Dermis microvascular lymphatic vessel endothelial cell (primary cell): ENCODE measurements at regions not wholly inside any gene's neighbourhood (a gene's known extent, or its start where the extent isn't known, plus 50 kb on each side); places are given as distances from the start of the nearest gene placed in this dataset.
"Not testable (repeated sequence)": the region's sequence is repeated elsewhere in the genome, so short reads cannot be mapped to it uniquely, and the experiment has no call there.

Experiments used
- DNase-seq, 2 donors: peaks; one replicate each; pipeline versions ENCODE4 v3.0.0 to v3.0.0-alpha.2; 2010; ENCODE audit warnings: low read depth in 2 of 2

DNA sequence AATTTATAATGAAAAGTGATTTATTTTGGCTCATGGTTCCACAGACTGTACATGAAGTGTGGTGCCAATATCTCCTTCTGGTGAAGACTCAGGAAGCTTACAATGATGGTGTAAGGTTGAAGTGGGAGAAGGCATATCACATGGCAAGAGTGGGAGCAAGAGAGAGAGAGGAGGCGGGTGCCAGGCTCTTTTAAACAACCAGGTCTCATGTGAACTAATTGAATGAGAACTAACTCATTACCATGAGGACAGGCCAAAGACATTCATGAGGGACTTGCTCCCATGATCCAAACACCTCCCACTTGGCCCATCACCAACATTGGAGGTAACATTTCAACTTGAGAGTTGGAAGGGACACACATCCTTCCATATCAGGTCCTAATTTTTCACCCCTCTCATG, 155.2 kb downstream of the SLC38A4 start:
- DNase-seq = no peak

DNA sequence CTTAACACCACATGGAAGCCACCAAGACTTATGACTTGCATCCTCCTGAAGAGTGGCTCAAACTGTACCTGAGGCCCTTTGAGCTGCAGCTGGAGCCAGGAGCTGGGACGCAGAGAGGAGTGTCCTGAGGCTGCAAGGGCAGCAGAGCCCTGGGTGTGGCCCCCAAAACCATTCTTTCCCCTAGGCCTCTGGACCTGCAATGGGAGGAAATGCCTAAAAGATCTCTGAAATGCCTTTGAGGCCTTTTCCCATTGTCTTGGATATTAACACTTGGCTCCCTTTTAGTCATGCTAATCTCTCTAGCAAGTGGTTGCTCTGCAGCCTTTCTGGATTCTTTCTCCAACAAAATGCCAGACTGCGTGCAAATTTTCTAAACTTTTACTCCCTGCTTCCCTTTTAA, 156.1 kb downstream of the SLC38A4 start:
- no peak for DNase-seq

DNA sequence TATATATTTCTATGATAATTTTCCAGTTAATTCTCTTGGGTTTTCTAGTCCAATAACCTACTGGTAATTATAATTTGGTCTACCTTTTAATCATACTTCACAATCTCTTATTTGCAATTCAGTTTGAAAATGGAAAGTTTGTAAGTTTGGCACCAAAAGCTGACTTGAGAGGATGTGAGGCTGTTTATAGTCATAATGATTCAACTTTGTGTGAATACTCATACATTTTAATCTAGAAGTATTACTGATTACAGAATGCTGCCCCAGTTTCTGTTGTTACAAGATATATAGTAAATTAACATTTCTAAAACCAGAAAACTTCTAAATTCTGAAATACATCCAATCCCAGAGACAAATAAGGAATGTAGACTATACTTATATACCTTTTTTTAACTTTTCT, 158.2 kb downstream of the SLC38A4 start:
- peak in 1 of 2 donors; percentile 48 for DNase-seq

DNA sequence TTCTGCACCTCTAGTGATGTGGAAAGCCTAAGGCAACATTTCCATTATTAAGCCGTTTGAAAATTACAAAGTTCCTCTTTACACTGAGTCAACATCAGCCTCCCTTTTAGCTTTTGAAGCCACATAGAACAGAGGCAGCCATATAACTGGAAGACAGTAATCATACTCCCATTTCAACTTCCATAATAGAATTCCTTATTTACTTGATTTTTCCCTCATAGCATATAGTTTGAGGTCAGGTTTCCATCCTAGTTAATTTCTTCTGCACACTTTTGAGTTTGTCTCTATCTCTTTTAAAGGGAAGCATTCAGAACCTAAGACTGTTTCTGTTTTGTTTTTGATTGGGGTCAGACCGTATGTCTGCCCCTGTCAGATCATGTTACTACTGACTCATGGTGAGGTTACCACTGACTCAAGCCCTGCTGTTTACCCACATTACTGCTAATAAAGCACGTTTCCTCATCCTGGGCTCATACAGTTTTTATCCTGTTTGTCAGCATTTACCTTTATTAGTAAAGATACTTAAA, 161.0 kb downstream of the SLC38A4 start:
- DNase-seq = peak; percentile 63 to 94

DNA sequence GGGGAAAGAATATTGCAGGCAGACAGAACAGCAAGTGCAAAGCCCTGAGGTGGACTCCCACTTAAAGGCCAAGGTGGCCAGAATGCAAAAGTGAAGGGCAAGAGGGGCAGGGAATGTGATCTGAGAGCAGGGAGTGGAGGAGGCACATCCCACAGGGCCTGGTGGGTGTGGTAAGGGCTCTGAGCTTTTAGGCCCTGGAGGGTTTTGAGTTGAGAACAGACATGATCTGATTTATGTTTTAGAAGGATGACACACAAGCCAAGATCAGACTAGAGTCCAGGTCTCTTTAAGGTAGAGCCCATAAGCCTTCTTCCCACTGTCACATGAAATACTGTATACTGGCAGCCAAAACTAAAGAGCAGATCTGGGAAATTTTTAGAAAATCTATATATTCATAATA, 162.5 kb downstream of the SLC38A4 start:
- no peak for DNase-seq

DNA sequence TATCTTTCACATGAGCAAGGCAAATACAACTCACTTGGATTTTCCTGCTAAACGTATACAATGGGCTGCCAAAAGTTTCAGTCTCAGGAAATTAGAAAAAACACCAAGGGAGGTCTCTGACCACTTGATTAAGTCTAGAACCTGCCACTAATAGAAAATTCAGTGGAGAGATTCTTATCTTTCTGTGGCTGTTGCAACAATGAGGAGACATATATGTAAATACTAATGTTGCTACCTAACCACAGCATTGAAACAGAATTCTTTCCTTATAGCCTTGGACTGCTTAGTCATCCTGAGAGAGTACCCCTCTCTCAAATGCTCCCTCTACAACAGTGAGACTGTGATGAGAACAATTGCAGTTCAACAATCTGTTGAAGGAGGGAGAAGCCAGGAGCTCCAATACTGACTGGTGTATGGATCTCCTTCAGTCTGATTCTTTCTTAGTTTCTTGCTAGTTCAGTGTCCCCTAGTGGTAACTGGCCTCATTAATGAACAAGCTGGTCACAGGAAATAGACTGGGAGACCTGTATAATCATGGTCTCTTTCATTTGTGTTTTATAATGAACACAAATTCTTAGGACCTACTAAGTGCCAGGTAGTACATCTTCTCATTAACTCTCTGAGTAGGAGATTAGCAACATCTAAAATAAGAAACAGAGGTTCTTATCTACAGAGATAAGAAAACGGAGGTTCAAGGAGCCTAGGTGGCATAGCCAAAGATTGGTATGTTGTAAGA, 164.5 kb downstream of the SLC38A4 start:
- DNase-seq = peak; percentile 87 to 94

DNA sequence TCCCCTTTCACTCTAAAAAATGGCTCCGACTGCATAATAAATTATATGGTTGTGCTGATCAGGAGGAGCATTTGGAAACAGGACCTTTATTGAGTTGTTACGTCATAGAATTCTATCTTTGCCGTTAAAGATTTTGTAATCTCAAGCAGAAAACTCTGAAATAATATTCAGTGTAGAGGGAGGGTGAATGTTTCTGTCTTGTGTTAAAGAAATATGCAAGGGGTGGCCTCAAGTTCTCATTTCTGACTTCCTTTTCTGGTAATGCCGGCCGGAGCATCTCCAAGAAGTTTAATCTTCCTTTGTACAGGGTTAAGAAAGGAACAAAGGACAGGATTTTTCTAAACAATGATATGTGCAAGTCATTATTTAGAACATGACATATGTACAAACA, 165.1 kb downstream of the SLC38A4 start:
- no peak for DNase-seq

DNA sequence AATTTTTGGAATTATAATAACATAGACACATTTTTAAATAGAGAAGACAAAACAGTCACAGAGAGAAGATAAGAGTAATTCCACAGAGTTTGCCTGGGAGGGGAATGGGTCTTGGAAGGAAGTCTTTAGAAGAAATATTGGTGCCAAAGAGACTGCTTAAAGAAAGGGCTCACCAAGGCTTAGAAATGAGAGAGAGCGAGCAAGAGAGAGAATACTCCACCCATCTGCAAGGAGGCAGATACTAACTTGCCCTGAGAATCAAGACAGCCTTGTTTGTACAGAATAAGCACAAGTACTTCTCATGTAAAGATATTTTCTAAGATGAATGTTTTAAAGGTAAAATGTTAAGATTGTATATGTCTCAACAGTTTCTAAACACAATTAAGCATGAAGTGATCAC, 165.5 kb downstream of the SLC38A4 start:
- DNase-seq = no peak

DNA sequence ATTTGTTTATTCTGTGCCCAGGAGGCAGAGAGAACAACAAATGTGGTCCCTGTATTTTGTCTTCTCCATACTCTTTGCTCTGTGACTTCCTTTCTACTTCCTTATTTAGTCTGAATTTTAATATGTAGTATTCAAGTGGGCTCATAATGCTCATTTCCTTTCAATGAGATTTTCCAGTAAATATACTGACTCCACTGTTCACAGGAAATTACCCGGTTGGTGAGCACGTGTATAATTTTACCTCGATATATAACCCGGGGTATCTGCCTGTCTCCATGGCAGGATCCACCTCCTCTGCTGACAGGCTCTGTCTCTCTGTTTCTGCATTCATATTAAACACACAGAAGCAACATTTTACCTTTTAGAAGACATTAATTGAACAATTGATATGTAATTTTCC, 166.0 kb downstream of the SLC38A4 start:
- DNase-seq = peak; percentile 84 to 90

DNA sequence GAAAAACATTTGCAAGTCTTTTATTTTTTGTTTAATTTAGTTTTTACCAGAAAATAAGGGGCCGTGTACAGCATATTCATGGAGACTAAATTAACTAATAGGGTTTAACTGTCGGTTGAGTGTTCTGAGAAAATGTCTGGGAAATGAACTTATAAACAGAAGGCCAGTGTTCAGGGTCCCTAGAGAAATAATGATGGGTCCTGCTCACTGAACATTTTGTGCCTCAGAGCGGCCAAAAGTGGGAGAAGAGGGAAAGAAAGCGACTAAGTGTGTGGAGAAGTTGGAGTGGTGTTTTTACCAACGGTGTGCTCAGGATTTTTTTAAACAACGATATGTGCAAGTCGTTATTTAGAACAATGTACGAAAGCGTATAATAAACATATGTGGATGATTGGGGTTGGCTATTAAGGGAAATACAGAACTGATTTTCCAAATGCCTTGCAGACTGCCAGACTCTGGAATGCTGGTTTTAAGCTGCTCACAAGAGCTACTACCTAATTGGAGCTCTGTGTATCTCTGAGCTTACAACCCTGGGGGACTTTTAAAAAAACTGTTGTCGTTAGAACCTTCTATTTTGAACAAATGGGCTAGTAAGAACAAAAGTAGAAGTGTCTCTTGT, 166.7 kb downstream of the SLC38A4 start:
- DNase-seq = peak in 1 of 2 donors; percentile 34

DNA sequence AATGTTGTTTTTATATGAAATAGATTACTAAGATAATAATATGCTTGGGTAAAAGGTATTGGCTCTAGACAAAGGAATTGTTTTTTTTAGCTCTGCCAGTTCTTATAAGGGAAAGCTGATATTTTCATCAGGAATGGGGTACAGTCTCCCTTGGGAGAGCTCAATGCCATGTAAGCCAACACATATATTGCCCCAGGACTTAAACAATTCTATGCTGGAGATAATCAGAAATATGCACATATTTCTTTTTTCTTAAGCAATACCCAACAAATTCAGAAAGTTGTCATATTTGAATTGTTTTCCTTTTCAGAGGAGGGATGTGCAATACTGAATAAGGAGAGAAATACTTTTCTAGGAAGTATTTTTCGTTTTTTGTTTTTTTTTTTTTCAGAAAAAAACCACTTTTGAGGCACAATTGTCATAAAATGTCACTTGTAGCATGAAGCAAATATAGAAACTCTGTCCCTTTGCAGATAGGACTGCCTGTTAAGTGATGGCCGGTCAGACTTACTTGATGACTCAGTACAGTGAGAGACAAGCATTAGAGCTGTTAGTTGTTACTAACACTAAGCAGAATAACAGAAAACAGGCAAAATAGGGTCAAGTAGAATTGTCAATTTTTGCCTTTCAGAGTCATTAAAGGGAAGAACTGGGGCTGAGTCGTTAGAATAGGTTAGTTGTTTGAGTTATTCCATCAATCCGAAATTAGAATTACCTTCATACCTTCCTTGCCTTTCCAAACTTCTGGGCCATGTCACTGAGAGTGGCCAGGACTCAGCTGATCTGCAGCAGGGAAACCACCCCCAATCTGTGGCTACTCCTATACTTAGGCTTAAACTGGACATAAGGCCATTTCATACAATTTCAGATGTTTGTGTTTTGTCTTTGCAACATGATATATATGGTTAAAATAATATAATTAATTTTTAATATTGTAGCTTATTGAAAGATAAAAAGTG, 168.1 kb downstream of the SLC38A4 start:
- peak in 1 of 2 donors; percentile 62 for DNase-seq

DNA sequence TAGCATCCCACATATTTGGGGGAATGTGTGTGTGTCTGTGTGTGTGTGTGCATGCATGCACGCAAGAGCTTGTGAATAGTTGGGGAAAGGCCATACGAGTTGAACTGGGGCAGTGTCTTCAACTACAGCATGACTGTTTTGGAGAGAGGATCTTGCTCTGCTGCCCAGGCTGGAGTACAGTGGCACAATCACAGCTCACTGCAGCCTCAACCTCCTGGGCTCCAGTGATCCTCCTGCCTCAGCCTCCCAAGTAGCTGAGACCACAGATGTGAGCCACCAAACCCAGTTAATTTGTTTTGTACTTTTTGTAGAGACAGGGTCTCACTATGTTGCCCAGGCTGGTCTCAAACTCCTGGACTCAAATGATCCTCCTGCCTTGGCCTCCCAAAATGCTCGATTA, 169.8 kb downstream of the SLC38A4 start:
- not testable (repeated sequence) for DNase-seq

DNA sequence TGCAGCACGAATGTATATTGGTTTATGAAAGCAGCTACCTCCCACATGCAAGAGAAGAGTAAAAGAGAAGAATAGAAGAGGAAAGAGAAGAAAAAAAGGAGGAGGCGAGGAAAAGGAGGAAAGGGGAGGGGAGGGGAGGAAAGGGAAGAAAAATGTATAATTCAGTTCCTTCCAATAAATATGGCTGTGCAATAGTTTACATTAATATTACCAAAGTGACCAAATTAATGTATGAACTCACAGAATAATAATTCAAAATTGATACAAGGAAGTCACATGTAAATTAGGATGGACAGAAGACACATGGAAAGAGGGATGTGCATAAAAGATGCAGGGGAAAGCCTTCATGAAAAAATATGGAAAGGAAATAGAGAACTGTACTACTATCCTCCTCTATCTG, 172.5 kb downstream of the SLC38A4 start:
- no peak for DNase-seq

DNA sequence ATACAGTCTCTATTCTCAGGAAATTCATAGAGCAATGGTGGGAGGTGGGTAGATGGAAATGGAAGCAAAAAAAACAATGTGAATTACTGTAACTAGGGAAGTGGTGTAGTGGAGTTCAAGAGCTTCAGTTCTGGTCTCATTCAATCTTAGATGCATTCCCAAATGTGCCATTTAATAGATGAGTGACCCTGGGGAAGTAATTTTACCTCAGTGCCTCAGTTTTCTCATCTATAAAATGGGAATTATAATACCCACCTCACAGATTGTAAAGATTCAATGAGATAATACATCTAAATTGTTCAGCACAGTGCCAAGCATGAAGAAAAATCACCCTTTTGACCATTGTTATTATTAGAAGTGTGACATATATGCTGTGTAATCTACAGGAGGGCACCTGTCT, 173.1 kb downstream of the SLC38A4 start:
- DNase-seq = no peak

DNA sequence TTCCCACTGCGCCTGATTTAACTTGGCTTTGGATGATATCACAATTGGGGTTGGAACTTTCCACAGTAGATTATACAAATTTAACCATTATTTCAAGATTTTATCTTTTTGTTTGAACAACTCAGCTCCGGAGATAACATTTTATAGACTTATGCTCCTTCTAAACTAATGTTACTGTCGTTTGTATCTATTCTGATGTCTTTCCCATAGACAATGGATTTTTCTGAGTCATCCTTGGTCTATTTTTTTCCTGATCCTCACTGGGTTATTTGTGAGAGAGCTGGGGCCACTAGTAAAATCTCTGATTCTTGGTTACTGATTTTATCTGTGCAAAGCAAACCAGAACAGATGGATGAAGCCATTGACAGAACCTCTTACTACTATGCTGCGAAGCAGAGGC, 175.1 kb downstream of the SLC38A4 start:
- DNase-seq = peak in 1 of 2 donors; percentile 77

DNA sequence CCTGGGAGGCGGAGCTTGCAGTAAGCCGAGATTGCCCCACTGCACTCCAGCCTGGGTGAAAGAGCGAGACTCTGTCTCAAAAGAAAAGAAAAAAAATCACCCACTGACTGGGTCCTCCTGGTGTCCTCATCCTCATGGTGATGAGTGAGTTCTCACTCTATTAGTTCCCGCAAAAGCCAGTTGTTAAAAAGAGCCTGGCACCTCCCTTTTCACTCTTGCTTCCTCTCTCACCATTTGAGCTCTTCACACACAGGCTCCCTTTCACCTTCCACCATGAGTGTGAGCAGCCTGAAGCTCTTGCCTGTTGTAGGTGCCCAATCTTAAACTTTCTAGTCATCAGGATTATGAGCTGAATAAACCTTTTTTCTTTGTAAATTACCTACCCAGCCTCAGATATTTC, 176.4 kb downstream of the SLC38A4 start:
- DNase-seq = no peak

DNA sequence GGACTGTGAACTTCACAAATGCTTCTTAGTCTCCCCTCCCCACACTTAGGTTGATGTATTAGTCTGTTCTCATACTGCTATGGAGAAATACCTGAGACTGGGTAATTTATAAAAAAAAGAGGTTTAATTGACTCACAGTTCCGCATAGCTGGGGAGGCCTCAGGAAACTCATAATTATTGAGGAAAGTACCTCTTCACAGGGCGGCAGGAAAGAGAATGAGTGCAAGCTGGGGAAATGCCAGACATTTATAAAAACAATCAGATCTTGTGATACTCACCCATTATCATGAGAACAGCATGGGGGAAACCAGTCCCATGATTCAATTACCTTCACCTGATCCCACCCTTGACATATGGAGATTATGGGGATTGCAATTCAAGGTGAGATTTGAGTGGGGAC, 178.8 kb downstream of the SLC38A4 start:
- peak; percentile 85 to 93 for DNase-seq

DNA sequence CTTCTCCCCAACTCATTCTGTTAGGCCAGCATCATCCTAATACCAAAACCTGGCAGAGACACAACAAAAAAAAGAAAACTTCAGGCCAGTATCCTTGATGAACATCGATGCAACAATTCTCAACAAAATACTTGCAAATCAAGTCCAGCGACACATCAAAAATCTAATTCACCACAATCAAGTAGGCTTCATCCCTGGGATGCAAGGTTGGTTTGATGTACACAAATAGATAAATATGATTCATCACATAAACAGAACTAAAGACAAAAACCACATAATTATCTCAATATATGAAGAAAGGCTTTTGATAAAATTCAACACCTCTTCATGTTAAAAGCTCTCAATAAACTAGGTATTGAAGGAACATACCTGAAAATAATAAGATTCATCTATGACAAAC, 184.1 kb downstream of the SLC38A4 start:
- DNase-seq = not testable (repeated sequence)

DNA sequence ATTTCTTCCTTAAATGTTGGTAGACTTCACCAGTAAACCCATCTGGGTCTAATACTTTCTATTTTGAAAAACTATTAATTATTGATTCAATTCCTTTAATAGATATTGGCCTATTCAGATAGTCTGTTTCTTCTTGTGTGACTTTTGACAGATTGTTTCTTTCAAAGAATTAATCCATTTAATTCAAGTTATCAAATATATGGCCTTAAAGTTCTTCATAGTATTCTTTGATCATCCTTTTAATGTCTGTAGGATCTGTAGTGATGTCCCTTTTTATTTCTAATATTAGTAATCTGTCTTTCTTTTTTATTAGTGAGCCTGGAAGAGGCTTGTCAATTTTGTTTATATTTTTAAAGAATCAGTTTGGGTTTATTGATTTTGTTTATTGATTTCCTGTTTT, 190.0 kb downstream of the SLC38A4 start:
- no peak for DNase-seq

DNA sequence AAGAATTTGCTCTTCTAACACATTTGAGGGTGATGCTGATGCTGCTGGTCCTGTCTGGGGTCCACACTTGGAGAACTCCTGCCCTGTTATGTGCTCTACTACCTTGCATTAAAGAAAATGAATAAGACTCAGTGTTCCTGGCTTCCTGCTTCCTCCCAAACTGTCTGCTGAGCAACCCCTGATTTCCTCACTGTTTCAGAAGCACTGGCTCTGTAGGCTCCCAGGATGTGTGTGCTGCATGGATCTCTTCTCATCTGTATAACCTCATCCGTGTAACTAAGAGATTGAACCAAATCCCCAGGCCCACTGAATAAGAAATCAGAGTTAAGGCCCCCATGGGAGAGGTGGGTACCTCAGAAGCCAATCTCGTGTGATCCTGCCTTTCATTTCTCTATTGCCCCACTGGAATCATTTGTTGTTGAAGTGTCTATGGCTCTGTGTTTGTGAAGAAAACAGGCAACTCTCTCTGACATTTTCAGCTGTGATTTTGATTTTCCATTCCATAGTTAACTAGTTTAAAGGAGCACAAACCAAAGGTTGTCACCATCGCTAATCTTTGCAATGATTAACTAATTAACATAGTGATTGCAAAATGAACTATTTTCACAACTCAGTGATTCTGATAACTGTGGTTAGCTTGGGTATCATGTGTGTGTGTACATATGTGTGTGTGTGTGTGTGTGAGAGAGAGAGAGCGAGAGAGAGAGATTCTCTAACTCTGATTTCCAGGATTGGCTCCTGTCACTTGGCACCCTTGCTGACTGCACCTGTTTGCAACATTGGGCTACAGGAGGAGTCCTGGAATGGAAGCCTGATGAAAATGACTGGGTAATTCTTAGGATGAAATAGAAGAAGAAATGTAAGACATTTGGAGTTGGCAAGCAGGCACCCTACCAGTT, 196.2 kb downstream of the SLC38A4 start:
- DNase-seq = no peak

DNA sequence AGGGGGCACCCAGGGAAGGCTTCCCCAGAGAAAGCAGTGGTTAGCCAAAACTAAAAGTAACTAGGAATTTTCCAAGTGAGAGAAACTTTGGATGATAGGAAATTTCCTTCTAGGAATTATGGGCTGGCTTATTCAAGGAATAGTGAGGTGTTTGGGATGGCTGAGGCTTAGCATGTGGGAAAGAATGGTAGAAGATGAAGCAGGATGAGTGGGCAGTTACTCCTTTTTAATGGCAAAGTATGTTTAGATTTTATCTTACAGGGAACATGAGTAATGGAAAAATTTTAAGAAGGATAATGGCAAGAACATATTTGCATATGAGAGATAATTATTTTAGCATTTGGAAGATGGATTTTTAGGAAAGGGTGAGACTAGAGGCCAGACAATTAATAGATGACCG, 197.6 kb downstream of the SLC38A4 start:
- no peak for DNase-seq
